ENCODE measurements at regions not wholly inside any gene's neighbourhood (a gene's known extent, or its start where the extent isn't known, plus 50 kb on each side); places are given as distances from the start of the nearest gene placed in this dataset.

DNA sequence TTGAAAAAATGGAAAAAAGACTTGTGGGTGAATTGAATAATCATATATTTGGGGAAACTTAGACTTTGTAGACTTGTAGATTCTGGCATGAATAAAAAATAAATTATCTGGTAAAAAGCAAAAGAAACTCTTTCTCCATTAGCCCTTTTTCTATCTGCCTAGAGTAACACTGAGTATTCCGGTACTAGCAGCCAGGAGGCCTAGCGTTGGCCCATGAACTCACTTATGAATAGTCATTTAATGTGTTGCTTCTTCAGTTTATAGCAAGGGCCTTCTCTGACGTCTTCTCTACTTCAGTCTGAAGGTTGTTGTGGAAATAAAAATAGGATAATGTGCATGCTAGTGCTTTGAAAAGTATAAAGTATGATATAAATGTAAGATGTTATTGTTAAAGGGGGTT is 851.2 kb upstream of the NR2F2 start:
- no peak for DNase-seq

DNA sequence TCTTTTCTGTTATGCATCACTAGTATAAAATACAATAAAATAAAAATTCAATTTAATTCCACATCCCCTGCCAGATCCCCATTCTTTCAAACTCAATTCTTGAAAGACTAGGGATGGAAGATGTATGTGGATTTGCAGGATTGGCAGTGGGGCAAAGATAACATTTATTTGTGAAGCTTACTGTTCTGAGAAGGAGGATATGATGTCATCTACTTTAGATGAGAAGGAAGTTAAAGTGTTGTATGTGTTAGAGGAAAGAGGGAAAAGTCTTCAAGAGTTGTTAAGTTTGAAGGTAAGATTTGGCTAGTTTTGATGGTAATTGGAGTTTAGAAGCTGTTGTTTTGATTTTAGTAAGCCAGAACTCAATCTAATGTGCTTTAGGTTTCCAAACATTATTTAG is 845.1 kb upstream of the NR2F2 start:
- no peak for DNase-seq

DNA sequence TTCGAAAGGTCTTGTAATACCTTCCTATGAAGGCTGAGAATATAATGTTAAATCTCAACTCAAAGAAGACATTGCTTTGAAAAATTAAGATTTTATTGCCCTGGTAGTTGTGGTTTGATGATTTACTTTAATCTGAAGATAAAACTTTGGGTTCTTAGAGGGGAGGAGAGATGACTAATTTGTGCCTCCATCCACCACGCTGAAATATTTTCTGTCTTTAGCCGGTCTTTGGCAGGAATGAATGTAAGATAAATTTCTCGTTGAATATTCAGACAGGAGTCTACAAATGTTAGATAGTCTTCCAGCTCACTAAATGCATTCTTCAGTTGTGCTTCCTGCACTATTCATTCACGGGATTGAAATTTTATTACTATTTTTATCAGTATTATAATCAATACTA is 844.3 kb upstream of the NR2F2 start:
- no peak for DNase-seq

DNA sequence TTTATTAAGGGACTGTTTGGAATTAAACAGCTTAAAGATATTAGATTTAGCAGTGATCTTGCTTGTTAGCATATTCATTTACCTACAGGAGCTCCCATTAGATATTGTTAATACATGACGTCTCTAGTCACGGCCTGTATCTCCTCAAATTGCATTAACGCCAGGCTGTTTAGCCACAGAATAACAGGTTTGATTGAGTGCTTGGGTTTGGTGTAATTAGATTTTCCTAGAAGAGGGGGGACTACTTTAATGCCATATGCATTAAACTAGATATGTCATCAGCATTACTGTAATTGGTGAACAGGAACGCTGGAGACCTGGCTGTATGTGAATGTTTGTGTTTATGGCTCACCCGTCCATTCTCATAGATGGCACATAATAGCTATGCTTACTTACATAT is 841.4 kb upstream of the NR2F2 start:
- DNase-seq, result no peak

DNA sequence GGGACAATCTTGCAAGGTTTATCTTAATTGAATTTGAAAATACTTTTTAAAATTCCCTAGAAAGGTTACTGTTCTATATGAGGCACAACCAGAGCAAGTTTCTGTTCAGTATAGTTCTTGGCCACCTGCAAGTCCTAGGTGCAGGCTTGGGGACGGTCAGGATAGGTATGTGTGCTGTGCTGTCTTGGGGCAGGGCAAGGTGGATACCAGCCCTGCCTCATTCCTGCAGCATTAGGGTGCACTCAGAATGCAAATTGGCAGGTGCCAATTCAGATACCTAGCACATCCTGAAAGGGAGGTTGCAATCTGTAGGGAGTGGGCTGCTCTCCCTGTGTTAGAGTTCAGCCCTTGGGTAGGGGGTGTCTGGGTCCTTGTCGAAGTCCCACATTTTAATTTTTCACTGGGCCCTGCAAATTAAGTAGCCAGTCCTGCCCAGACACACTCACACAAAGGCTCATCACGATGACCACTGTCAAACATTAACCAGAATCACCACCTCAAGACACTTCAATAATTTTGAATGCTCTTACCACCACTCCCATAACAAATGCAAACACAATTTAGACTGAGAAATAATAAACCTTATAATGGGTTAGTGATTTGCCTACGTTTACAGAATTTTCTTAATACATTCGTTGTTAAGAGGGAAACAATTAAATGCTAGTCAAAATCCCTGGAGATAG is 838.0 kb upstream of the NR2F2 start:
- DNase-seq, result no peak

DNA sequence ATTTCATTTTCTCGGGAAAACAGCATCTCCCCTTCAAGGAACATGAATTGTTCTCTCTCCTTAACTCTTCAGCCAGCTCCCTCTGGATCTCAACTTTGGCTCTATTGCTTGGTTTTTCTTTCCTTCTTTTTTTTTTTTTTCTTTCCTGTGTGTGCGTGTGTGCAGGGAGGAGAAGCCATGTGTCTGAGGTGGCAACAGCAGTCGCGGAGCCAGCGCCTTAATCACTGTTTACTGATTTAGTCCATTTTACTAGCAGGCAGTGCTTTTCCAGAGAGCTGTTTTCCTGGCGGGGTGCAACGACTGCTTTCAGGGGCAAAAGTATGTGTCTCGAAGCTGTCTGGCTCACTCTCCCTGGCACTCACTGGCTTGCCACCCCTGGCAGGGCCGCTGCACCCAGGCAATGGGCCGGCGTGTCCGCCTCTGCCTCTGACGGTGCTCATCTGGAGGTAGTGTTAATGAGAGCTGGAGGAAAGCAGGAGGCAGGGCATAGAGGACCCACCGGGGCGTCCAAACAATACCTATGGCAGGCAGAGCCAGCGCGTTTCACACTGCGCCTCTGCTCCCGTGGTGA is 835.4 kb upstream of the NR2F2 start:
- DNase-seq, result no peak

DNA sequence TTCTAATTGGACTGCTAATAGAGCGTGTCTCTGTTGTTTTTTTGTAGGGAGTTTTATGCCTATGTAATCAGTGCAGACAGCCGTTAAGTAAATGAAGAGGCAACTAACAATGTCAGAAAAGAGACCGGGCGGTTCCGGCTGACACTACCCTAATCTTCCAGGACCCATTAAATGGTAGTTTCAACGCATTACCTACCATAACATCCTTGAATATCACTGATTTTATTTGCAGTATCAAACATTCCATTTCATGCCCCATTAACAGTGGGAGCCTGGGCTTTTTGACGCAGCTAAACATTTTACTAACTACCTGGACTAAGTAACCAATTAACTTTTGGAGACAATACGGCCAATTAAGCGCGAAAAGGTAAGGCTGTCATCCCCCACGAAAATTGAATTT is 832.9 kb upstream of the NR2F2 start:
- DNase-seq, result no peak

DNA sequence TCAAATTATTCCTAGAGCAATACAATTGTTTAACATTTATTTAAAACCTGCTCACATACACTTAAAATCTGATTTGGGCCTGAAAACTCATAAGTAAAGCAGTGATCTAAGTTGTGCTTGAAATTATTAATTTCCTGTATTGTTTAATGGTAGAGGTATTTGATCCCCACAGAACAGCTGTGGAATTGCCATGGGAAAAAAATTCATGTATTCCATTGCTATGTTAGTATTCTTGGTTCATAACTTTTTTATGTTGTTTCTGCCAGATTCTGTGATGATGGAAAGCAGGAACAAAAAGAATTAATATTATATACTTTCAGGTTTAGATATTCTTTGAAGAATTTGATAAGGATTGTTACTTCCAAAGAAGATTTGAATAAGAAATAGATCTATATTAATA is 831.5 kb upstream of the NR2F2 start:
- DNase-seq, result no peak

DNA sequence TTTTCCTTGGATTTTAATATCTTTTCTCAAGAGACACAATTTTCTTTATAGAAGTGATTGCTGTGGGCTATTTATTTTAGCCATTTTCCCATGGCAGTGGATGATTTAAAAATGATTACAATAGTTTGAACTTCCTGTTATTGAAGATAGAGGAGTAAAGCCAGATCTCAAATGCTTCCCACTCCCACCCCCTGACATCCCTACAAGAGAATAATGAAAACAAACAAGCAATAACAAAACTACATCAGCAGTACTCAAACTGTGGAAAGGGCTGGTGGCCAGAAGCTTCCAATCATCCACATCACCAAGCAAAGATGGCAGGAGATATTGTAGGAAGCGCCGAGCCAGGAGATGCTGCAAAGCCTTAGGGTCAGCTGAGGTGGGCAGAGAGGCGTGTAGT is 831.1 kb upstream of the NR2F2 start:
- no peak for DNase-seq

DNA sequence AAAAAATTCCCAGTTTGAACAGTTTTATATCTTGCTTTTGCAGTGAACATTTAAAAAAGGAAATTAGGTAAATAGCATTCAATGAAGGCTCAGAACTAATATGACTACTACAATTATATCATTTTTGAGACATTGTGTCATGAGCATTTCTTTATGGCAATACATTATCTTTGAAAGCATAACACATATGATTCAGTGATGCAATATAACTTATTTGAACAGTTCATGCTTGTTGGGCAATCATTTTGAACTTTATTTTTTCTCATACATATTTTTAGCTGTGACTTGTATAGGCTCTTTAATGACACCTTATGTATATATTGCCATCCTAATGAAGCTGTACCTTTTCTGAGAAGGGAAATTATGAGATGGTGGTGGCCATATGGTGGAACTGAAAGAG is 828.6 kb upstream of the NR2F2 start:
- DNase-seq, result no peak

DNA sequence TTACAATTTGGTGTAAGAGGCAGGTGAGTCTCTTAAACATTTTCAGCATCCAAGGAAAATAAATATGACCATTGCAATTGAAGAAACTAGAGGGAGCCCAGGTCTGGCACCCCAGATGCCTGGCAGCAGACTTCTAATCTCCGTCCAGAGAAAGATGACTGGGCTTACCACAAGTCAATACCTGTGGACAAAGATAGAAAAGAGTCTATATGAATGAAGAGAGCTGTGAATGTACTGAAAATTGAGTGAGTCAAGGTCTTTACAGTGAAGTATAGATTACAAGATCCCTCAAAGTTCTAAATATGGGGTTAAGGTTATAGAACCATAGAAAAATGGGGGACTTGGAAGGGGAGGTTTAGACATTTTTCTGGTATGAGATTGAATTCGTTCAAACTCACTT is 827.4 kb upstream of the NR2F2 start:
- DNase-seq, result no peak

DNA sequence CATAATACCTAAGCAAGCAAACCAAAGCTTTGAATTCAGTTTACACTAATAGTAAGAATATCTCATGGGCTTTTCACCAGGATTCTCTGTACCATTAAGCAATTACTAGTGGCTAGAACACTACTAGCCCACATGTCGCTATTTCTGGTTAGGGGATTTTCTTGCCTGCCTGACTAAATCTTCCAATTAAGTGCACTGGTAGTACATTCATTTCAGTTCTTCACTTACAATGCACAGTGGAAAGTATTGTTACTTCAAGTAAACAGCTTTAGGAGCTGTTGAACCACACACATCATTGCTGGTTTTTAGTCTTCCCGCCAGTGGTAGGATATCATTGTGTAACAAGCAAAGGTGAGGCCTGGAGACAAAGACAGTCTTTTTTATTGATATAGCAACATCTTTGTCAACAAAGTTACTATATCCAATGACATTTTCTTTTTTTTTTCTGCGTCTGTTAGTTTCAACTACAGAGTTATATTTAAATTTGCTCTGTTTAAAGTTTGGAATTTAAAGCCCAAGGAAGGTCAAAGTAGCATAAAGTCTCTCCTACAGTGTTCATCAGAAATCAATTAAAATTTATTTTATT is 826.8 kb upstream of the NR2F2 start:
- DNase-seq, result no peak

DNA sequence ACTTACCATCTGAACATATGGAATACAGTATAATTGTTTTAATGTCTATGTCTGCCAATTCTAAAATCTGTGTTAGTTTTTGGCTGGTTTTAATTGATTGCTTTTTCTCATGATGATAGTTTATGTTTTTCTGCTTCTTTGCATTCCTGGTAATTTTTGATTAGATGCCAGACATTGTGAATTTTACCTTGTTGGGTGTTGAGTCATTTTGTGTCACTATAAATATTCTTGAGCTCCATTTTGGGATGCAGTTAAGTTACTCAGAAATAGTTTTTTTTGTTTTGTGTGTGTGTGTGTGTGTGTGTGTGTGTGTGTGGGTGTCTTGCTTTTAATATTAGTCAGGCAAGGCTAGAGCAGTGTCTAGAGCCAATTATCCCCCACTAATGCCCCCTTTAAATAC is 818.8 kb upstream of the NR2F2 start:
- DNase-seq, result no peak

DNA sequence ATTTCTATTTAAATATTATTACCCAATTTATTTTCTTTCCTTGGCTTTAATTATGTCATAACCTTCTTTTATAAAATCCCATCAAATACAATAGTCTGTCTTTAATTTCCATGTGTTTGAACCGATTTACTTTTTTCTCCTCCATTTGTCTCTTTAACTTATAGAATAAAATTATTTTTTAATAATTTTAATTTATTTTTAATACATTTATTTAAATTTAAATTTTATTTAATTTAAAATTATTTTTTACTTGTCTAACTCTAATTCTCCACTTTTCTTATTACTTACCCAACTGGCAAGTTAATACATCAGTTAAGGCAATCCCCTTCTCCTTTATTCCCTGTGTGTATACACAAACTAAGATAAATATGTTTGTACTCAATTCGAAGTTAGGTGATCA is 817.6 kb upstream of the NR2F2 start:
- DNase-seq, result no peak

DNA sequence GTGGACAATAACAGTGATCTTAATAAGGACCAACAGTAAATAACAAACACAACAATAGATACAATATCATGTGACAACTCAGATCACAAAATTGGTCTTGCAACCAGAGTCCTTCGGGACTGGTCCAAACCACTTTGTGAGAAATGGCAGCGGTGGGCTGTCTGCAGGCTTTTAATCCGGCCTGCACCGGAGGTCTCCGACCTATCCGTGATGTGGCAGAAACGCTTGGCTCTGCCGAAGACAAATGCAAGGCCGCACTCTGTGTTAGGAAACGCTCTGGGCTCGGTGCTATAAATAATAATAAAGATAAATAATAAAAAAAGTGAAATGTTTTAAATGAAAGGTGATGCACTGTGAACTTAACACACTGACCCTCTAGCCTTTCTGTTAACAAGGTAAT is 810.6 kb upstream of the NR2F2 start:
- DNase-seq, result no peak

DNA sequence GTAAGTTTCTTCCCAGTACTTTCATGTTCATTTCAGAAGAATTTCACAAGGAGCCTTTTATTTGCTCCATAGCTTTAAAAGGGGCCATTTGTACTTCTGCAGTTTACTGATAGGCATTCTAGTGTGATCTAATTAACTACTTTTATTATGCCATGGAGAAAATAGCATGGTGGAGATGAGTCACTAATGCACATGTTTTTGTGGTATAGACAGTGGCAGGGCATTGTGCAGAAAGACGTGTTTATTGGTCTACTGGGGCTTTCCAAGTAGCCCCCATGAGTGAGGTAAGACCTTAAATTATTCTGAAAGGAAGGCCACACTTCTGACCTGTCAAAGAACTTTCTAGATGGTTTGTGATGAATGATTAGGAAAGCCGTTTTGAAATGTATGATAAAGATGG is 810.0 kb upstream of the NR2F2 start:
- DNase-seq, result no peak

DNA sequence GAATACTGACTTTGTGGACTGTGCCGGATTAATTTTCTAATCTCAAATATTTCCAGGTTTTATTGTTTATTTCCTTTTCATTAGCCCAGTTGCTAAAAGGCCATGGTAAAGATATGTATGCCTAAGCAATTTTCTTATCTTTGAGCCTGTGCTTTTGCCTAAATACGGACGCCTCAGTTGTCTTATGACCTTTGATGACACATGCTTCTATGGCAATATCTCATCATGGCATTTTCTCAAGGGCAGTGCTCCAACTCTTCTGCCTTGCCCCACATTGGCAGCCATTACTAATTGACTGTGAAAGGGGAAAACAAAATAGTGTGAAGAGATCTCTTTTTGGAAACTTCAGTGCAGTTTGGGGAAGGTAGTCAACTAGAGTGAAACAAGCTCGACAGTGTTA is 809.6 kb upstream of the NR2F2 start:
- DNase-seq, result no peak

DNA sequence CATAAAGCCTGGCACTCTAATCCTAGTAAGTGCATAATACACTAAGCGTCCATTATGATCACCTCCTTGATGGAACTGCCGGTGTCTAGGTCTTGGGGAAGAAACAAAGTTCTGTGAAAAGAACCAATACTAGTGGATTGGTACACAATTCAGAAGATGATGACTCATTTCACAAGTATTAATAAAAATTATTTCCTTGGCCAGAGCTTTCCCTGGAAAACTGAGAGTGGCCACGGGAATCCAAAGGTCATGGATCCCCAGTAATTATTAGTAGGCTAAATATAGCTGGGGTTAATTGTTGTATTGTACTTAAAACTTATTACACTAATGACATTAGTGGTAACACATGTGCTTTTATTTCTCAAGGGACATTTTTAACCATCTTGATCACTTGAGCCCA is 808.0 kb upstream of the NR2F2 start:
- no peak for DNase-seq

DNA sequence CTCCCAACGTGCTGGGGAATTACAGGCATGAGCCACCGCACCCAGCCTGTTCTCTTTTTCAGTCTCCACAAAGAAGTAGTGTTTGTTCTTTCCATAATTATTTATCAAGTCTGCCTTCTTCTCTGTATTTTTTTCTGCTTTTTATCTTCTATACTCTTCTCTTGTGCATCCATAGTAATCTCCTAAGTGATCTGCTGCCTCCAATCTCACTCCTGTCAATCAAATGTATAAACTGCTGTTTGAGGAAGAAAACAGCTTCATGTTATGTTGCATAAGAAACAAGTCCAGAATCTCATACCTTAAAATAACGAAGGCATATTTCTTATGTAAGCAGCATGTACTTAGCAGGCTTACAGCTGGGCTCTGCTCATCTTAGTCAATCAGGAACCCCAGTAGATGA is 801.6 kb upstream of the NR2F2 start:
- DNase-seq, result no peak

DNA sequence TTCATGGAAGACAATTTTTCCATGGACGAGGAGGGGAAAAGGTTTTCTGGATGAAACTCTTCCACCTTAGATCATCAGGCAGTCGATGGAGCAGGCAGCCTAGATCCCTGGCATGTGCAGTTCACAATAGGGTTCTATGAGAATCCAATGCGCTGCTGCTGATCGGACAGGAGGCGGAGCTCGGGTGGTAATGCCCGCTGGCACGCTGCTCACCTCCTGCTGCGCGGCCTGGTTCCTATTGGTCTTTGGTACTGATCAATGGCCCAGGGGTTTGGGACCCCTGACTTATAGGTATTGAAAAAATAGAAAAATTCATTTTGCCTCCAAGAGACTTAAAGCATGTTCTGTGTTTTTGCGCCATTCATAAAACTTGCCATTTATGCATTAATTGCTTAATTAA is 793.9 kb upstream of the NR2F2 start:
- no peak for DNase-seq

DNA sequence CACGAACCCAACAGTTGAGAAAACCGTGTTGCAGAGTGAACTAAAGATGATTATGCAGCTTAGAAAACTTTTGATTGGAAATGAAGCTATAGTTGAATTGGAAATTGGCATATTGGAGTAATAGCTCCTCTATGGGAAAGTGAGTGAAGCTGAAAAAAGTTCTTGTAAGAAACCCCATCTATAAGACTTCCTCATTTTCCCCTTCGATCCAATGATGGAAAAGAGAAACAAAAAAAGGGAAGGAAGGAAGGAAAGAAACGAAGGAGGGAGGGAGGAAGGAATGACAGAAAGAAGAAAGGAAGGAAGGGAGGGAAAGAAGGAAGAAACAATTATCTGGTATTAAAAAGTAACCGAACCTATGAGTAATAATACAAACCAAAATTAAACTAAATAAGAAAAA is 791.8 kb upstream of the NR2F2 start:
- DNase-seq, result no peak

DNA sequence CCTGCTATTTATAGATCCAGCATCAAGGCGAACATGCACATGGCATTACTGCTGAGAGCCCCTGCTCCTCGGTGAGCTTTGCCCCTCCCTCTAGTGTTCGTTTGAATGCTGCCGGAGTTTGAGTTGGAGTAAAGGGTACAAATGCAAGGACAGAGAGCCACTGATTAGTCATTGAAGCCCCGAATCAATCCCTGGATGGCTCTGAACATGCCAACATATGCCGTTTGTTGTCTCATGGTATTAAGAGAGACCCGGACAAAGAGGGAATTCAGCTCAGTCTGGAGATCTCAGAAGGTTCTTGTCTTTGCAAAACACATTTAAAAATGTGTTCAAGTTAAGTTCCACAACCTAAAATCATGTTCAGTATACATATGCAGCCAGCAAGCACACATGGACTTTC is 789.2 kb upstream of the NR2F2 start:
- DNase-seq, result no peak

DNA sequence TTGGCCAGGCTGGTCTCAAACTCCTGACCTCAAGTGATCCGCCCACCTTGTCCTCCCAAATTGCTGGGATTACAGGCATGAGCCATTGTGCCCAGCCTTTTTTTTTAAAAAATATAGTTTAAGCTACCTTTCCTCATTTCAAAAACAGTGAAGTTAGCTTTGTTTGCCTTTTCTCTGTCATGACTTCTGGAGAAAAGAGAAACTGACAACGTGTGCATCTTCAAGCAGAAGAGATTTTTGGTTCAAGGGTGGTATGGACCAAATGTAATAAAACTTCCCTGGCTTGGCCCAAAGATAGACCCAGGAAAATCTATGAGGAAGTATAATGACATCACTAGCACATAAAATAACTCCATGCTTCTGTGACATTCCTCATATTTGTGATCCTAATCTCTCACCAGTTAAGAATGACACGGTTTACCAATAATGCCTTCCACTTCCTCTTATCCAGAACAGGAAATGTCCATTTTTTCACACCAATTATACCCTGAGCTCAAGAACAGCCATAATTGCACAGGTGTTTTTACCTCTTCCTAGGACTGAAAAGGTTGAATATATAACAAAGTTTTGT is 781.2 kb upstream of the NR2F2 start:
- DNase-seq, result no peak

DNA sequence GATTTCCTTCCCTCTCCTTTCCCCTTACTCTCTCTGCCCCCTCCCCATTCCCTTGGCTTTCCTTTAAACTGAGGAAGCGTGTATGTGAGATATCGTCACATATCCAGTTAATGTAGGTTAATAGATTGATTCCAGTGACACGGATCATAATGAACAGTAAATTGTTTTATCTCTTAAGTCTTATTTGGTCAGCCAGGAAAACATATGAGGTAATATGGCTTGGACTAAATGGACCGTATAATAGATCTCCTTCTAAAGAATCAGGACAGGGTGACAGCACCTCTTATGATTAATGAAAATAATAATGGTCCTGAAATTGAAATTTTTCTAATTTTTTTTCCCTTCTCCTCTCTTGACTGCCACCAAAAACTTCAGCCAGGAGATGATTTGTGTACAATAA is 779.8 kb upstream of the NR2F2 start:
- no peak for DNase-seq

DNA sequence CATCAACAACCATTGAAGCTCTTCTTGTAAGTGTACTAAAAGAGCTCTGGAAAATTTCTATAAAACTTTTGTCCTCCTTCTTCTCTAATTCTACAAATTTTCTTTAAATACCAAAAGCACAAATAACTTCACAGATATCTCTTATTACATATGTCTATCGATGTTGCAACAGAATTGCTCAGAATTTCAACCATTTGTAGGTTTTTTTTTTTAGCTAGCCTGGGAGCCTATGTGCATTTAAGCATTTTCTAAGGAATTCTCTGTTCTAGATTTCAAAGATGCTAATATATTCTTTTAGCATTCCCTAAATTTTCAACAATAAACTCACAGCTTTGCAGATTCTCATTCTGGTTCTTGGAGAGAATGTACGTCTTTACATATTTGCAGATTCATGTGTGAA is 774.3 kb upstream of the NR2F2 start:
- DNase-seq, result no peak

Measured in SHP77 (cell line).